ENCODE measurements at regions not wholly inside any gene's neighbourhood (a gene's known extent, or its start where the extent isn't known, plus 50 kb on each side); places are given as distances from the start of the nearest gene placed in this dataset.
"Not testable (repeated sequence)": the region's sequence is repeated elsewhere in the genome, so short reads cannot be mapped to it uniquely, and the experiment has no call there.

GRCh38 chr14:101259748-101260147, 301.5 kb upstream of the DIO3 start:
- H3K9ac ChIP-seq: no peak overlapping the region

GRCh38 chr14:101266441-101266840, 294.9 kb upstream of the DIO3 start:
- H3K27me3 ChIP-seq (ENCODE audit: insufficient read depth); H3F3A ChIP-seq (replicated peaks; ENCODE audit: insufficient read depth); H3K4me2 ChIP-seq; H3K9me2 ChIP-seq; POLR2A ChIA-PET; H3K9ac ChIP-seq; H3K4me1 ChIP-seq (ENCODE audit: control insufficient read depth in 1 of 2, insufficient read depth in 2 of 2, low read depth in 1 of 2, low read length in 1 of 2); H3K27ac ChIP-seq (ENCODE audit: low read depth in 2 of 2, low read length in 1 of 2); H4K20me1 ChIP-seq (ENCODE audit: insufficient read depth); H3K4me3 ChIP-seq (ENCODE audit: low read depth in 2 of 2, low read length in 1 of 2); H3K9me3 ChIP-seq; H3K36me3 ChIP-seq (replicated peaks in 1 of 2; ENCODE audit: control insufficient read depth in 1 of 2, insufficient read depth in 2 of 2, low read length in 1 of 2); H2AFZ ChIP-seq (ENCODE audit: low read depth); CTCF ChIA-PET; DNase-seq; H3K79me2 ChIP-seq (ENCODE audit: insufficient read depth): not testable (repeated sequence)
- 75% methylated on average over 12 of the region's 20 CpGs for WGBS (ENCODE audit: low lambda C conversion rate)

More at GRCh38 chr14:101259748-101260147, 301.5 kb upstream of the DIO3 start:
- no peak overlapping the region for H3K4me2 ChIP-seq
- TF ChIP-seq EZH2phosphoT487 (IDR thresholded peaks at IDR 0.05; ENCODE audit: borderline replicate concordance, low read depth): no peak
- H3K4me1 ChIP-seq (ENCODE audit: control insufficient read depth in 1 of 2, insufficient read depth in 2 of 2, low read depth in 1 of 2, low read length in 1 of 2): no peaks in the 10 kb centered on the region
- H3K4me3 ChIP-seq (ENCODE audit: low read depth in 2 of 2, low read length in 1 of 2): no peak overlapping the region
- H3K27ac ChIP-seq (ENCODE audit: low read depth in 2 of 2, low read length in 1 of 2): no peak overlapping the region
- WGBS (ENCODE audit: low lambda C conversion rate): 0% methylated on average over 1 of the region's 1 CpG
- H3K9me3 ChIP-seq: no peaks in the 10 kb centered on the region
- no peaks in the 10 kb centered on the region for H3K9me2 ChIP-seq
- H4K20me1 ChIP-seq (ENCODE audit: insufficient read depth): no peaks in the 10 kb centered on the region
- no peak overlapping the region for H2AFZ ChIP-seq (ENCODE audit: low read depth)
- H3K79me2 ChIP-seq (ENCODE audit: insufficient read depth): no peaks in the 10 kb centered on the region
- no peaks in the 10 kb centered on the region for H3F3A ChIP-seq (replicated peaks; ENCODE audit: insufficient read depth)
- no peak for DNase-seq
- POLR2A ChIA-PET: no interaction called here
- H3K27me3 ChIP-seq (ENCODE audit: insufficient read depth): no peaks in the 10 kb centered on the region
- CTCF ChIA-PET: interaction anchor here (0.6 kb wide), 1 partner anchor 22 kb away, joined by 3 read pairs; no protein-coding TSS in a partner anchor
- H3K36me3 ChIP-seq (replicated peaks in 1 of 2; ENCODE audit: control insufficient read depth in 1 of 2, insufficient read depth in 2 of 2, low read length in 1 of 2): no peaks in the 10 kb centered on the region

GRCh38 chr14:101273091-101273490, 288.2 kb upstream of the DIO3 start:
- DNase-seq: no peak
- ChIA-PET POLR2A (no interaction called here), CTCF (interaction anchor here (0.9 kb wide), 1 partner anchor 361 kb away, joined by 3 read pairs; no protein-coding TSS in a partner anchor)
- Histone ChIP-seq H3K79me2 (ENCODE audit: insufficient read depth) (no peaks in the 10 kb centered on the region), H4K20me1 (ENCODE audit: insufficient read depth) (no peaks in the 10 kb centered on the region), H3K4me2 (no peak overlapping the region), H3K27me3 (ENCODE audit: insufficient read depth) (no peaks in the 10 kb centered on the region), H3F3A (replicated peaks; ENCODE audit: insufficient read depth) (no peaks in the 10 kb centered on the region), H3K9me3 (no peaks in the 10 kb centered on the region), H3K36me3 (replicated peaks in 1 of 2; ENCODE audit: control insufficient read depth in 1 of 2, insufficient read depth in 2 of 2, low read length in 1 of 2) (no peaks in the 10 kb centered on the region), H3K9me2 (no peaks in the 10 kb centered on the region), H3K4me1 (ENCODE audit: control insufficient read depth in 1 of 2, insufficient read depth in 2 of 2, low read depth in 1 of 2, low read length in 1 of 2) (no peaks in the 10 kb centered on the region), H3K9ac (no peak overlapping the region), H2AFZ (ENCODE audit: low read depth) (no peak overlapping the region), H3K27ac (ENCODE audit: low read depth in 2 of 2, low read length in 1 of 2) (no peak overlapping the region), H3K4me3 (ENCODE audit: low read depth in 2 of 2, low read length in 1 of 2) (no peak overlapping the region)
- no peak for TF ChIP-seq RFX5 (IDR thresholded peaks at IDR 0.05; ENCODE audit: low read length)
- no peak for TF ChIP-seq FOSL2 (IDR thresholded peaks at IDR 0.05; ENCODE audit: borderline replicate concordance, low read depth)
- no peak for TF ChIP-seq PBX3 (IDR thresholded peaks at IDR 0.05)
- no peak for TF ChIP-seq YY1 (IDR thresholded peaks at IDR 0.05; ENCODE audit: low read depth)
- no peak for TF ChIP-seq JUND (IDR thresholded peaks at IDR 0.05)
- TF ChIP-seq NRF1 (IDR thresholded peaks at IDR 0.05; ENCODE audit: low read depth, low read length): no peak
- TF ChIP-seq CHD2 (IDR thresholded peaks at IDR 0.05; ENCODE audit: low read length, partially characterized antibody): no peak
- no peak for TF ChIP-seq FOXJ3 (CRISPR knock-in tag; IDR thresholded peaks at IDR 0.05)
- no peak for TF ChIP-seq MEF2A (IDR thresholded peaks at IDR 0.05; ENCODE audit: borderline replicate concordance, low read depth)
- no peak for TF ChIP-seq GATA2 (CRISPR knock-in tag; IDR thresholded peaks at IDR 0.05)
- TF ChIP-seq USF2 (IDR thresholded peaks at IDR 0.05; ENCODE audit: borderline replicate concordance, low read depth, low read length): no peak
- TF ChIP-seq EZH2phosphoT487 (IDR thresholded peaks at IDR 0.05; ENCODE audit: borderline replicate concordance, low read depth): no peak
- TF ChIP-seq FOXM1 (IDR thresholded peaks at IDR 0.05; ENCODE audit: low read depth): no peak
- no peak for TF ChIP-seq POLR2AphosphoS5 (IDR thresholded peaks at IDR 0.05; ENCODE audit: low read depth, low read length)
- TF ChIP-seq MAX (IDR thresholded peaks at IDR 0.05; ENCODE audit: low read depth): no peak
- no peak for TF ChIP-seq SIN3A (IDR thresholded peaks at IDR 0.05; ENCODE audit: borderline replicate concordance, low read depth, low read length)
- TF ChIP-seq RAD21 (IDR thresholded peaks at IDR 0.05; ENCODE audit: low read length): no peak
- no peak for TF ChIP-seq TAF1 (IDR thresholded peaks at IDR 0.05; ENCODE audit: borderline replicate concordance, low read depth, low read length)

Measured in SK-N-SH (cell line).